ENCODE measurements at regions not wholly inside any gene's neighbourhood (a gene's known extent, or its start where the extent isn't known, plus 50 kb on each side); places are given as distances from the start of the nearest gene placed in this dataset.

DNA sequence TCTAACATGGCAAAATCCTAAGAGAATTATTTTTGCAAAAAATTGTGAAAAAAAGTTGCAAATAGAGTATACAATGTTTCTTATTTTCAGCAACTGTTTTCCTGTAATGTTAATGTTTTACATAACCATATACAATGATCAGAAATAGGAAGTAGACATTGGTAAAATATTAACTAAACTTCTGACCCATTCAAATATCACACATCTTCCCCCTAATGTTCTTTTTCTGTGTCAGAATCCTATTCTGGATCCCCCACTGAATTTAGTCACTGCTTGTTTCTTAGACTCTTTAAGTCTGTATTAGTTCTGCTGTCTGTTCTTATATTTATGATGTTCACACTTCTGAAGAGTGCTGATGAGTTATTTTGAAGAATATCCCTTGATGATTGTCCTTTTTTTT lies 62.0 kb downstream of the HFE start:
- no peaks in the 10 kb centered on the region for H3K27me3 ChIP-seq (ENCODE audit: control insufficient read depth in 3 of 3, insufficient read depth in 3 of 3, low read length in 2 of 3)
- TF ChIP-seq, protein P1, sequence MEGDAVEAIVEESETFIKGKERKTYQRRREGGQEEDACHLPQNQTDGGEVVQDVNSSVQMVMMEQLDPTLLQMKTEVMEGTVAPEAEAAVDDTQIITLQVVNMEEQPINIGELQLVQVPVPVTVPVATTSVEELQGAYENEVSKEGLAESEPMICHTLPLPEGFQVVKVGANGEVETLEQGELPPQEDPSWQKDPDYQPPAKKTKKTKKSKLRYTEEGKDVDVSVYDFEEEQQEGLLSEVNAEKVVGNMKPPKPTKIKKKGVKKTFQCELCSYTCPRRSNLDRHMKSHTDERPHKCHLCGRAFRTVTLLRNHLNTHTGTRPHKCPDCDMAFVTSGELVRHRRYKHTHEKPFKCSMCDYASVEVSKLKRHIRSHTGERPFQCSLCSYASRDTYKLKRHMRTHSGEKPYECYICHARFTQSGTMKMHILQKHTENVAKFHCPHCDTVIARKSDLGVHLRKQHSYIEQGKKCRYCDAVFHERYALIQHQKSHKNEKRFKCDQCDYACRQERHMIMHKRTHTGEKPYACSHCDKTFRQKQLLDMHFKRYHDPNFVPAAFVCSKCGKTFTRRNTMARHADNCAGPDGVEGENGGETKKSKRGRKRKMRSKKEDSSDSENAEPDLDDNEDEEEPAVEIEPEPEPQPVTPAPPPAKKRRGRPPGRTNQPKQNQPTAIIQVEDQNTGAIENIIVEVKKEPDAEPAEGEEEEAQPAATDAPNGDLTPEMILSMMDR (IDR thresholded peaks at IDR 0.05; ENCODE audit: control extremely low read depth, extremely low read depth) = no peak
- ATAC-seq (ENCODE audit: insufficient read depth, low FRiP score) = no peak
- no peak overlapping the region for H3K4me3 ChIP-seq
- no peaks in the 10 kb centered on the region for H3K36me3 ChIP-seq (ENCODE audit: control insufficient read depth in 4 of 4, insufficient read depth in 4 of 4, low read length in 4 of 4)
- H3K9me3 ChIP-seq (ENCODE audit: control insufficient read depth in 4 of 4, insufficient read depth in 3 of 4, low read length in 3 of 4) = no peaks in the 10 kb centered on the region
- H3K9ac ChIP-seq (ENCODE audit: insufficient read depth in 1 of 2, low read length in 2 of 2) = no peak overlapping the region
- no peak for DNase-seq
- no peak overlapping the region for H3K27ac ChIP-seq (ENCODE audit: low read depth in 1 of 2, low read length in 1 of 2)
- H3K4me1 ChIP-seq (ENCODE audit: control insufficient read depth in 5 of 5, insufficient read depth in 5 of 5, low read length in 5 of 5) = no peaks in the 10 kb centered on the region

DNA sequence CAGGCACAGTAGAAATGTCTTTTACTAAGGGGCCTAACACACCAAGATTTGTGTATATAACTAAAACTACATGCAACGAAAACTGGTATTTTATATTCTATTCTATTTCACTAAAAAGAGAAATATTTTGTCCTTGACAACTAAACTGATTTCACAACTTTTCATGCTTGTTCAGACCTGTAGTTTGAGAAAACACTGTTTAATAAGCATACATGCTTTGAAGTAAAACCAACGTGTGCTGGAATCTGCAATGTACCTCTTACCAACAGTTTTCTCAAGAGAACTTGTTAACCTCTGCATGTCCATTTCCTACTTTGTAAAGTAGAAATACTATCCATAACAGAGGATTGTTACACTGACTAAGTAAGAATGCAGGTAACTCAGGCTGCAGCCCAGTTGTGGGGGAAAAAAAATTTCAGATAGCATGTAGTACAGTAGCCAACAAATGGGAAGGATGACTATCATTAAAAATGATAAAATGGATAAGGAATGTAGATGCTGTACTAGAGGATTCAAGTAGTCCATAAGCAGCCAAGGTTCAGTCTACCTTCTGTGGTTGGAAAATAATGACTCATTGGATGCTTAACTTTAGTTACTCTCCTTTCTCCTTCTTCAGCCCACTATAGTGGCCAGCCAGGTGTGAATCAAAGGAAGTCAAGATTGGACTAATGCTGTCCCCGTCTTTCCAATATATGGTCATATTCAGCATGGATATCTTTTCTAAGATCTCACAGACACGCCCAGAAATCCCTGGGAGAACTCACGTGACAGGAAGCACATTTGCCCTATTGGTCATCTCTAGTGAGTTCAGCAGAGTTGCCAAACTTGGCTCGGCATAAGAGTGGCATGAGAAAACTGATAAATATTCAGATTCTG lies 65.2 kb downstream of the HFE start:
- no peak for ATAC-seq (ENCODE audit: insufficient read depth, low FRiP score)
- no peak for DNase-seq
- Histone ChIP-seq H3K27ac (ENCODE audit: low read depth in 1 of 2, low read length in 1 of 2) (no peak overlapping the region), H3K4me3 (no peak overlapping the region), H3K9ac (ENCODE audit: insufficient read depth in 1 of 2, low read length in 2 of 2) (no peak overlapping the region), H3K4me1 (ENCODE audit: control insufficient read depth in 5 of 5, insufficient read depth in 5 of 5, low read length in 5 of 5) (peaks cover 0 to 3% (median 0%) of the 10 kb centered on the region in 5 donors), H3K9me3 (ENCODE audit: control insufficient read depth in 4 of 4, insufficient read depth in 3 of 4, low read length in 3 of 4) (no peaks in the 10 kb centered on the region), H3K27me3 (ENCODE audit: control insufficient read depth in 3 of 3, insufficient read depth in 3 of 3, low read length in 2 of 3) (no peaks in the 10 kb centered on the region), H3K36me3 (ENCODE audit: control insufficient read depth in 4 of 4, insufficient read depth in 4 of 4, low read length in 4 of 4) (no peaks in the 10 kb centered on the region)
- TF ChIP-seq, protein P1 (IDR thresholded peaks at IDR 0.05; ENCODE audit: control extremely low read depth, extremely low read depth) = no peak
- WGBS, 2 donors = 76 to 79% methylated on average over 6 of the region's 6 CpGs

DNA sequence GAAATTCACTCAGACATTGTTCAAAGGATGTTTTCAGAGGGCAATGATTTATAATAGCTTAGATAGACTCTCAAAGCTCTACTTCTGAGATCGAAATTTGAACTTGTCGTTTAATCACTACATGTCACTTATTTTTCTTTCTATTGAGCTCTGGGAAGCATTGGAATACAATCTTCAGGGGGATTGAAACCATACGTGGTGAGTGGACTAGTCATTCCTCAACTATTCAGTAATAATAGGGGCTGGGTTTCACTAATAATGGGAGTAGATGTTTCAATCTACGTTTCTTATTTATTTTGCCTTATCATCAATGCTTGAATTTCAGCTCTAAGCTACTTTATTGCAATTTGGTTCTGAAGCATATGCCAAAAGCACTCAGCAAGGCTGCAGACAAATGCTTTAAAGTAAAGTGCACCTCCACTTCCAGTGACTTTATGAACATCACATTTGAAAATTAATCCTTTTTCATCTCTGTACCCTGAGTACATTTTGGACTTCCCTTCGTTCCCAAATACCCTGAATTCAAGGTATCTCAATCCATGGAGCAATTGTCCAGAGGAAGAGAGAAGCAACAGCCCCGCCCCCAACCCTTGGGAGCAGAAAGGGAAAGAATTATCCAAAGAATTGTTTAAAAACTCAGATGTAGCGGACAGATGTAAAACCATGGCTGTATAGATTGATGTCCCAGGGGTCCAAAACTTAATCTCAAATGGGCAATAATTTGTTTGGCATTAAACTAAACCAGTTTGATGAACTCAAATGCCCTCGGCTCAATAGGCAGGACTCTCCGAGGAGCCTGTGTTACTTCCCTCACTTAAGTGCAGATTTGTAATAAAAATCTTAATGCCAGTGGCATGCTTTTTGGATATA lies 68.1 kb downstream of the HFE start:
- Histone ChIP-seq H3K9me3 (ENCODE audit: control insufficient read depth in 4 of 4, insufficient read depth in 3 of 4, low read length in 3 of 4) (no peaks in the 10 kb centered on the region), H3K9ac (ENCODE audit: insufficient read depth in 1 of 2, low read length in 2 of 2) (peak overlapping the region; percentile 31 to 84), H3K27me3 (ENCODE audit: control insufficient read depth in 3 of 3, insufficient read depth in 3 of 3, low read length in 2 of 3) (no peaks in the 10 kb centered on the region), H3K4me3 (no peak overlapping the region), H3K36me3 (ENCODE audit: control insufficient read depth in 4 of 4, insufficient read depth in 4 of 4, low read length in 4 of 4) (no peaks in the 10 kb centered on the region), H3K4me1 (ENCODE audit: control insufficient read depth in 5 of 5, insufficient read depth in 5 of 5, low read length in 5 of 5) (peaks cover 0 to 14% (median 8%) of the 10 kb centered on the region in 5 donors), H3K27ac (ENCODE audit: low read depth in 1 of 2, low read length in 1 of 2) (peak overlapping the region; percentile 75 to 95)
- ATAC-seq (ENCODE audit: insufficient read depth, low FRiP score) (no peak), DNase-seq (peak; percentile 49 to 83 (median 60))
- TF ChIP-seq, protein P1 (IDR thresholded peaks at IDR 0.05; ENCODE audit: control extremely low read depth, extremely low read depth) = no peak
- WGBS, 2 donors = 29 to 32% methylated on average over 9 of the region's 9 CpGs
